Fibroblast of mammary gland (primary cell): ENCODE measurements at regions not wholly inside any gene's neighbourhood (a gene's known extent, or its start where the extent isn't known, plus 50 kb on each side); places are given as distances from the start of the nearest gene placed in this dataset.

Experiments
- DNase-seq: peaks from one replicate; pipeline ENCODE4 v3.0.0-alpha.2; 2010; ENCODE audit warnings: low read depth
- H3K4me3 ChIP-seq: 2 replicates; pipeline ENCODE4 v1.5.1; 2011; ENCODE audit warnings: low read depth, mild to moderate bottlenecking, low read length, moderate library complexity; ENCODE audit not compliant: control insufficient read depth
- CTCF ChIP-seq: conservative IDR thresholded peaks from 2 replicates; pipeline ENCODE4 v1.5.1; 2011; ENCODE audit warnings: low read depth, low read length, inconsistent platforms; ENCODE audit not compliant: control insufficient read depth, insufficient read depth

- TF ChIP-seq CTCF: no peak
- DNase-seq: no peak
- H3K4me3 ChIP-seq: no peak overlapping the region
These were observed 53.8 kb upstream of the DCP1A start for GRCh38 chr3:53401154-53401553.

- no peak for TF ChIP-seq CTCF
- H3K4me3 ChIP-seq: no peak overlapping the region
- no peak for DNase-seq
These were observed 55.0 kb upstream of the DCP1A start for GRCh38 chr3:53402326-53402725.

- DNase-seq: no peak
- no peak overlapping the region for H3K4me3 ChIP-seq
- no peak for TF ChIP-seq CTCF
These were observed 64.0 kb upstream of the DCP1A start for GRCh38 chr3:53411371-53411770.

- no peak for TF ChIP-seq CTCF
- no peak for DNase-seq
- no peak overlapping the region for H3K4me3 ChIP-seq
These were observed 65.6 kb upstream of the DCP1A start for GRCh38 chr3:53412953-53413352.

GRCh38 chr3:53416530-53416929 is 69.2 kb upstream of the DCP1A start:
- no peak for DNase-seq
- H3K4me3 ChIP-seq: no peak overlapping the region
- TF ChIP-seq CTCF: no peak

- no peak for TF ChIP-seq CTCF
- no peak overlapping the region for H3K4me3 ChIP-seq
These were observed 73.5 kb upstream of the DCP1A start for GRCh38 chr3:53420831-53421230.

More at GRCh38 chr3:53420831-53421230, 73.5 kb upstream of the DCP1A start:
- no peak for DNase-seq
